ENCODE measurements at regions not wholly inside any gene's neighbourhood (a gene's known extent, or its start where the extent isn't known, plus 50 kb on each side); places are given as distances from the start of the nearest gene placed in this dataset.

- TF ChIP-seq THYN1 (CRISPR knock-in tag; IDR thresholded peaks at IDR 0.05; ENCODE audit: borderline replicate concordance, low read depth): no peak
- no peak for TF ChIP-seq SUZ12 (IDR thresholded peaks at IDR 0.05; ENCODE audit: low read depth, low read length)
- TF ChIP-seq ZNF678 (CRISPR knock-in tag; IDR thresholded peaks at IDR 0.05): no peak
- no peak for TF ChIP-seq ZBTB14 (CRISPR knock-in tag; IDR thresholded peaks at IDR 0.05)
- no peak for TF ChIP-seq SIN3B (IDR thresholded peaks at IDR 0.05; ENCODE audit: low read length)
- no peak for TF ChIP-seq GZF1 (CRISPR knock-in tag; IDR thresholded peaks at IDR 0.05)
- TF ChIP-seq NFKBIZ (CRISPR knock-in tag; IDR thresholded peaks at IDR 0.05): no peak
- TF ChIP-seq ZC3H13 (CRISPR knock-in tag; IDR thresholded peaks at IDR 0.05): no peak
- TF ChIP-seq MXD1 (CRISPR knock-in tag; IDR thresholded peaks at IDR 0.05): no peak
- no peak for TF ChIP-seq ZNF367 (CRISPR knock-in tag; IDR thresholded peaks at IDR 0.05; ENCODE audit: borderline replicate concordance)
- no peak for TF ChIP-seq ARID2 (CRISPR knock-in tag; IDR thresholded peaks at IDR 0.05; ENCODE audit: borderline replicate concordance)
- 0 out of 2 replicates have a peak, but pooled peaks have one; percentile 4 for TF ChIP-seq ARNTL (CRISPR knock-in tag; IDR thresholded peaks at IDR 0.05)
- no peak for TF ChIP-seq PRDM15 (CRISPR knock-in tag; IDR thresholded peaks at IDR 0.05)
- TF ChIP-seq FOXA3 (CRISPR knock-in tag; IDR thresholded peaks at IDR 0.05): no peak
- TF ChIP-seq IRX3 (CRISPR knock-in tag; IDR thresholded peaks at IDR 0.05; ENCODE audit: borderline replicate concordance, low read depth): no peak
- TF ChIP-seq ZNF572 (CRISPR knock-in tag; IDR thresholded peaks at IDR 0.05): no peak
- no peak for TF ChIP-seq SKIL (CRISPR knock-in tag; IDR thresholded peaks at IDR 0.05; ENCODE audit: borderline replicate concordance)
- no peak for TF ChIP-seq MBD4 (IDR thresholded peaks at IDR 0.05; ENCODE audit: borderline replicate concordance, low read length)
- TF ChIP-seq SAP130 (CRISPR knock-in tag; IDR thresholded peaks at IDR 0.05; ENCODE audit: low read depth): no peak
- TF ChIP-seq NFE2L2 (IDR thresholded peaks at IDR 0.05; ENCODE audit: low read length): no peak
- TF ChIP-seq HIC2 (CRISPR knock-in tag; IDR thresholded peaks at IDR 0.05; ENCODE audit: low read depth): no peak
- TF ChIP-seq TCF7 (IDR thresholded peaks at IDR 0.05; ENCODE audit: low read depth): peak; percentile 46; the same call in 1 of the 2 replicates
- TF ChIP-seq TOE1 (CRISPR knock-in tag; IDR thresholded peaks at IDR 0.05): no peak
- TF ChIP-seq SRY (CRISPR knock-in tag; IDR thresholded peaks at IDR 0.05): no peak
Observed at GRCh38 chr14:44448951-44449358, 58.1 kb downstream of the FSCB start (continued).
